A673 (cell line): ENCODE measurements at regions not wholly inside any gene's neighbourhood (a gene's known extent, or its start where the extent isn't known, plus 50 kb on each side); places are given as distances from the start of the nearest gene placed in this dataset.

ENCODE experiments used
- BruUV-seq: library from RNA; stranded (reverse); fragments of 400-500 nt; replicated peaks from 2 replicates; lab custom pipeline; 2021; lab: Mats Ljungman, UMichigan
- CTCF ChIA-PET: fragments of 300-600 bp; sonication (Branson Sonifier 250); formaldehyde crosslinking; loops from one replicate; lab custom pipeline; 2022; ENCODE audit warnings: antibody characterized with exemption; lab: Charles Lee
- POLR2A ChIA-PET: fragments of 300-600 bp; sonication (Branson Sonifier 250); formaldehyde crosslinking; loops from one replicate; lab custom pipeline; 2022; ENCODE audit warnings: antibody characterized with exemption; ENCODE audit not compliant: low non-redundant PET; lab: Charles Lee
- DNase-seq: peaks from one replicate; pipeline ENCODE4 v3.0.0-alpha.2; 2015; ENCODE audit warnings: low spot score
- H3K27ac ChIP-seq: fragments of 200-600 bp; sonication (generic); 2 replicates; pipeline ENCODE4 v1.5.1; 2016; ENCODE audit warnings: mixed run types, low read depth, mild to moderate bottlenecking, mixed read lengths, antibody characterized with exemption, low read length; ENCODE audit not compliant: poor library complexity, severe bottlenecking
- H3K27me3 ChIP-seq: fragments of 200-600 bp; sonication (generic); replicated peaks from 2 replicates; pipeline ENCODE4 v1.6.1; 2017; ENCODE audit warnings: mixed run types, low read depth, mild to moderate bottlenecking, mixed read lengths, antibody characterized with exemption, low read length; ENCODE audit not compliant: insufficient read depth, poor library complexity
- H3K36me3 ChIP-seq: fragments of 200-600 bp; sonication (generic); 2 replicates; pipeline ENCODE4 v1.6.1; 2016; ENCODE audit warnings: mixed run types, mild to moderate bottlenecking, mixed read lengths, antibody characterized with exemption, low read length; ENCODE audit not compliant: insufficient read depth, poor library complexity, severe bottlenecking
- H3K4me1 ChIP-seq: fragments of 200-600 bp; sonication (generic); 2 replicates; pipeline ENCODE4 v1.6.1; 2017; ENCODE audit warnings: mixed run types, mild to moderate bottlenecking, mixed read lengths, antibody characterized with exemption, low read length; ENCODE audit not compliant: insufficient read depth, poor library complexity, severe bottlenecking
- H3K4me3 ChIP-seq: fragments of 200-600 bp; sonication (generic); 2 replicates; pipeline ENCODE4 v1.5.1; 2016; ENCODE audit warnings: low read depth, mixed run types, mild to moderate bottlenecking, mixed read lengths, low read length; ENCODE audit not compliant: poor library complexity, severe bottlenecking
- H3K9me3 ChIP-seq: fragments of 200-600 bp; sonication (generic); 2 replicates; pipeline ENCODE4 v1.6.1; 2016; ENCODE audit warnings: mixed run types, low read depth, mild to moderate bottlenecking, mixed read lengths, antibody characterized with exemption, low read length; ENCODE audit not compliant: poor library complexity, severe bottlenecking
- EZH2 ChIP-seq: fragments of 200-600 bp; sonication (generic); IDR thresholded peaks from 2 replicates; pipeline ENCODE4 v1.6.1; 2017; ENCODE audit warnings: borderline replicate concordance, low read depth, mild to moderate bottlenecking, mixed read lengths, antibody characterized with exemption, low read length; ENCODE audit not compliant: poor library complexity, severe bottlenecking
- intact Hi-C: fragments of 100-400 bp; cut with micrococcal nuclease; formaldehyde crosslinking; loops from one replicate; pipeline ENCODE4 v1.10.0; 2022; ENCODE audit not compliant: unreplicated experiment
- TF ChIP-seq, protein P1 (sequence below): fragments of 300-800, 200-600 bp; sonication (generic); conservative IDR thresholded peaks from 2 replicates; pipeline ENCODE4 v1.5.1; 2017; ENCODE audit warnings: low read depth, mild to moderate bottlenecking, antibody characterized with exemption, low read length, moderate library complexity, mixed read lengths

DNA sequence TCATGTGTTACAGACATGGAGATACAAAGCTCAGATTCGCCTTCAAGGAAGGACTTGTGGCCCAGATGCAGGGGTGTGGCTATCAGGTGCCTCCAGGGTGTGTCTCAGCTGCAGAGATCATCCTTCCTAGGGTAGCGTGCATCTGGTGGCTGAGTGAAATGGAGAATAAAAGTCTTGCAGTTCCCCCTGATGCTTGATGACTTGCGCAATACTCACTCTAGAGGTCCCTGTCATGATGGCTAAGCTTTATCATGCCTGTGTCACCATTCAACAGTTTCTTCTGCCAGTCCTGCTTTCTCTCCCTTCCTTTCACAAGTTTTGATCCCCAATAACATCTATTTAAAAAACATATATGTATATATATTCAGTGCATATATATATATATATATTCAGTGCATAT is 228.1 kb downstream of the PAX1 start:
- no peaks in the 10 kb centered on the region for H3K9me3 ChIP-seq
- no peaks in the 10 kb centered on the region for H3K27me3 ChIP-seq
- no peak for DNase-seq
- intact Hi-C loops: no loop called here
- H3K27ac ChIP-seq: no peak overlapping the region
- no peaks in the 10 kb centered on the region for H3K4me1 ChIP-seq
- CTCF ChIA-PET: no interaction called here
- H3K36me3 ChIP-seq: no peaks in the 10 kb centered on the region
- no peak for TF ChIP-seq EZH2
- TF ChIP-seq, protein P1, sequence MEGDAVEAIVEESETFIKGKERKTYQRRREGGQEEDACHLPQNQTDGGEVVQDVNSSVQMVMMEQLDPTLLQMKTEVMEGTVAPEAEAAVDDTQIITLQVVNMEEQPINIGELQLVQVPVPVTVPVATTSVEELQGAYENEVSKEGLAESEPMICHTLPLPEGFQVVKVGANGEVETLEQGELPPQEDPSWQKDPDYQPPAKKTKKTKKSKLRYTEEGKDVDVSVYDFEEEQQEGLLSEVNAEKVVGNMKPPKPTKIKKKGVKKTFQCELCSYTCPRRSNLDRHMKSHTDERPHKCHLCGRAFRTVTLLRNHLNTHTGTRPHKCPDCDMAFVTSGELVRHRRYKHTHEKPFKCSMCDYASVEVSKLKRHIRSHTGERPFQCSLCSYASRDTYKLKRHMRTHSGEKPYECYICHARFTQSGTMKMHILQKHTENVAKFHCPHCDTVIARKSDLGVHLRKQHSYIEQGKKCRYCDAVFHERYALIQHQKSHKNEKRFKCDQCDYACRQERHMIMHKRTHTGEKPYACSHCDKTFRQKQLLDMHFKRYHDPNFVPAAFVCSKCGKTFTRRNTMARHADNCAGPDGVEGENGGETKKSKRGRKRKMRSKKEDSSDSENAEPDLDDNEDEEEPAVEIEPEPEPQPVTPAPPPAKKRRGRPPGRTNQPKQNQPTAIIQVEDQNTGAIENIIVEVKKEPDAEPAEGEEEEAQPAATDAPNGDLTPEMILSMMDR: no peak
- POLR2A ChIA-PET: no interaction called here
- BruUV-seq: no TSS peak
- H3K4me3 ChIP-seq: no peak overlapping the region

DNA sequence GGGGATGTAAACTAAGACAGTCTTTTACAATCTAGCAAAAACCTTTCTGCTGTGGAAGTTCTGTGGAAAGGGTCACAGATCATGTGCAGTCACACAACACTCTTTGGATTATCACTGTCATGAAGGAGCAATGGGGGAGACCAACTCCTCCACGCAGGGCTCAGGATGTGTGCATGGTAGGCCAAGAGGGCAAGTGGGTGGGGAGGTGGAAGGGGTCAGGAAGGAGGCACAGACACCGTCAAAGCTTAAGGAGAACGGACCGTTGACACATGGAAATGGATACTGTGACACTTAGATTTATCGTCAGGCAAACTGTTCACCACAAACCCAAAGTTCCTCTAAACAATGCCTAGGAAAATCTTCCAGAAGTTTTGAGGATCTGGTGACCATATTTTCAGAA is 215.8 kb downstream of the PAX1 start:
- DNase-seq: no peak
- H3K27me3 ChIP-seq: peaks cover 3% of the 10 kb centered on the region
- no peaks in the 10 kb centered on the region for H3K36me3 ChIP-seq
- no peaks in the 10 kb centered on the region for H3K9me3 ChIP-seq
- POLR2A ChIA-PET: no interaction called here
- no peak overlapping the region for H3K4me3 ChIP-seq
- H3K4me1 ChIP-seq: no peaks in the 10 kb centered on the region
- no TSS peak for BruUV-seq
- CTCF ChIA-PET: no interaction called here
- intact Hi-C loops: no loop called here
- TF ChIP-seq, protein P1: no peak
- no peak for TF ChIP-seq EZH2
- H3K27ac ChIP-seq: no peak overlapping the region

DNA sequence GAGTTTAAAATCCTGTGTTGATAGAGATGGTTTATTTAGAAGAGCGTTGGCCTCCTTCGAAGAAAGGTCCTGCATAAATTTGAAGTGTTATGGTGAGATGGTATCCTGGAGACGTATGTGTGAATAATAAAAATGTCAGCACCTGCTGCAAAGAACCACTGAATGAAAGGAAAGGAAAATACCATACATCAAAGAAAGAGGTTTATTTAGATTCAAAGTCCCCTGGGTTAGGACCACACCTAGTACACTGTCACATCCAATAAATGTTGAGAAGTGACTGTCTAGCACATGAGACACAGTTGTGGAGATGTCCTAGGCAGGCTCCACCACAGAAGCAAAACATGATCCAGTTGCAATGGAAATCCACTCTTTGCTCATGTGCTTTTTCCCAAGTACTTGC is 214.7 kb downstream of the PAX1 start:
- intact Hi-C loops: no loop called here
- TF ChIP-seq, protein P1: no peak
- TF ChIP-seq EZH2: no peak
- H3K9me3 ChIP-seq: no peaks in the 10 kb centered on the region
- ChIA-PET POLR2A (no interaction called here), CTCF (no interaction called here)
- H3K27me3 ChIP-seq: peaks cover 3% of the 10 kb centered on the region
- no peaks in the 10 kb centered on the region for H3K4me1 ChIP-seq
- H3K4me3 ChIP-seq: no peak overlapping the region
- DNase-seq: no peak
- H3K36me3 ChIP-seq: no peaks in the 10 kb centered on the region
- H3K27ac ChIP-seq: no peak overlapping the region
- no TSS peak for BruUV-seq
